ENCODE measurements at regions not wholly inside any gene's neighbourhood (a gene's known extent, or its start where the extent isn't known, plus 50 kb on each side); places are given as distances from the start of the nearest gene placed in this dataset.

DNA sequence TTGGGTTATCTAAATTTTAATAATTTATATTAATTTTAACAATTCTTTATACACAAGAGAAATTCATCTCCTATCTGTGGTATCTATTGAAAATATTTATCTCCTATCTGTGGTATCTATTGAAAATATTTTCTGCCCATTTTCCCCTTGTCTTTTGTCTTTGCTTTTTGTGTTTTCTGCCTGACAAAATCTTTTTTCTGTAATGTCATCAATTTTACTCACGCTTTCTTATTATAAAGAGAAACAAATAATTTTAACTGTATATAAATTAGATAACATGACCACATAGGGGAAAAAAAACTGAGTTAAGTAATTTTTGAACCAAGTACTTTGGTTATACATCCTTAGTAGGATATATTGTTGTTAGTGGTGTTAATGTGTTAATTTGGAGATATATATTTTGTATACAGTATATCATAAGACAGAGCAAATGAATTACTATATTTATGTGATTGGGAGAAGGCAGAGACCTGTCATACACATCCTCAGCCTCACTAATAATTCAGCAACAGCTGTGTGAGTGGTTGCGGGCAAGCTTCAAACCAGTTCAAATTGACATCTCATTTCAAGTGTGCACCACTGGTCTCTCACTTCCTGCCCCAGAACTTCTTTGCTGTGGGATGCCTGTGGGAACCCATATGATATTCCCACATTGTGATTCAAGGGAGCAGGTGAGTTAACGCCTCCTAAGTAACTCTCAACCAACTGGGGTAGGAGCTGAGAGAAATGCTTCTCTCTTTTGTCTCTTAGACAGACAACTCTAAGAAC, 292.4 kb downstream of the SP3 start:
- H3K27ac ChIP-seq (ENCODE audit: low read depth, low read length), result no peak overlapping the region

GRCh38 chr2:173673640-173674039, 291.5 kb downstream of the SP3 start:
- H3K4me2 ChIP-seq (ENCODE audit: low read length), result no peak overlapping the region
- no peaks in the 10 kb centered on the region for H3K79me2 ChIP-seq (ENCODE audit: control insufficient read depth, low read length)
- no peaks in the 10 kb centered on the region for H3K9me3 ChIP-seq (ENCODE audit: control insufficient read depth, insufficient read depth, low read length)
- no peaks in the 10 kb centered on the region for H3K27me3 ChIP-seq (ENCODE audit: control insufficient read depth, low read length)
- H3K4me1 ChIP-seq (ENCODE audit: control insufficient read depth, low read length), result no peaks in the 10 kb centered on the region
- no peak overlapping the region for H3K4me3 ChIP-seq (ENCODE audit: low read length)
- no peaks in the 10 kb centered on the region for H4K20me1 ChIP-seq (ENCODE audit: control insufficient read depth, insufficient read depth, low read depth, low read length)
- H3F3A ChIP-seq (ENCODE audit: control insufficient read depth, insufficient read depth), result no peaks in the 10 kb centered on the region
- no peaks in the 10 kb centered on the region for H3K36me3 ChIP-seq (ENCODE audit: control insufficient read depth, low read length)
- no peaks in the 10 kb centered on the region for H3K9me2 ChIP-seq (replicated peaks; ENCODE audit: control insufficient read depth, low read length)
- no peak for TF ChIP-seq EZH2phosphoT487 (IDR thresholded peaks at IDR 0.05; ENCODE audit: borderline replicate concordance, low read length)
- TF ChIP-seq, protein P1, sequence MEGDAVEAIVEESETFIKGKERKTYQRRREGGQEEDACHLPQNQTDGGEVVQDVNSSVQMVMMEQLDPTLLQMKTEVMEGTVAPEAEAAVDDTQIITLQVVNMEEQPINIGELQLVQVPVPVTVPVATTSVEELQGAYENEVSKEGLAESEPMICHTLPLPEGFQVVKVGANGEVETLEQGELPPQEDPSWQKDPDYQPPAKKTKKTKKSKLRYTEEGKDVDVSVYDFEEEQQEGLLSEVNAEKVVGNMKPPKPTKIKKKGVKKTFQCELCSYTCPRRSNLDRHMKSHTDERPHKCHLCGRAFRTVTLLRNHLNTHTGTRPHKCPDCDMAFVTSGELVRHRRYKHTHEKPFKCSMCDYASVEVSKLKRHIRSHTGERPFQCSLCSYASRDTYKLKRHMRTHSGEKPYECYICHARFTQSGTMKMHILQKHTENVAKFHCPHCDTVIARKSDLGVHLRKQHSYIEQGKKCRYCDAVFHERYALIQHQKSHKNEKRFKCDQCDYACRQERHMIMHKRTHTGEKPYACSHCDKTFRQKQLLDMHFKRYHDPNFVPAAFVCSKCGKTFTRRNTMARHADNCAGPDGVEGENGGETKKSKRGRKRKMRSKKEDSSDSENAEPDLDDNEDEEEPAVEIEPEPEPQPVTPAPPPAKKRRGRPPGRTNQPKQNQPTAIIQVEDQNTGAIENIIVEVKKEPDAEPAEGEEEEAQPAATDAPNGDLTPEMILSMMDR (IDR thresholded peaks at IDR 0.05; ENCODE audit: low read depth, low read length, poor library complexity, severe bottlenecking), result no peak
- H3K27ac ChIP-seq (ENCODE audit: low read depth, low read length), result no peak overlapping the region

More for the DNA sequence above, 292.4 kb downstream of the SP3 start:
- Histone ChIP-seq H3K9me2 (replicated peaks; ENCODE audit: control insufficient read depth, low read length) (no peaks in the 10 kb centered on the region), H3K9me3 (ENCODE audit: control insufficient read depth, insufficient read depth, low read length) (no peaks in the 10 kb centered on the region), H3K27me3 (ENCODE audit: control insufficient read depth, low read length) (no peaks in the 10 kb centered on the region), H3K4me1 (ENCODE audit: control insufficient read depth, low read length) (no peaks in the 10 kb centered on the region), H3K36me3 (ENCODE audit: control insufficient read depth, low read length) (no peaks in the 10 kb centered on the region), H3K4me2 (ENCODE audit: low read length) (no peak overlapping the region), H4K20me1 (ENCODE audit: control insufficient read depth, insufficient read depth, low read depth, low read length) (no peaks in the 10 kb centered on the region), H3K4me3 (ENCODE audit: low read length) (no peak overlapping the region), H3K79me2 (ENCODE audit: control insufficient read depth, low read length) (no peaks in the 10 kb centered on the region), H3F3A (ENCODE audit: control insufficient read depth, insufficient read depth) (no peaks in the 10 kb centered on the region)
- no peak for TF ChIP-seq EZH2phosphoT487 (IDR thresholded peaks at IDR 0.05; ENCODE audit: borderline replicate concordance, low read length)
- TF ChIP-seq, protein P1 (IDR thresholded peaks at IDR 0.05; ENCODE audit: low read depth, low read length, poor library complexity, severe bottlenecking), result no peak

GRCh38 chr2:173676647-173677046, 288.5 kb downstream of the SP3 start:
- H3K4me3 ChIP-seq (ENCODE audit: low read length), result no peak overlapping the region
- TF ChIP-seq EZH2phosphoT487 (IDR thresholded peaks at IDR 0.05; ENCODE audit: borderline replicate concordance, low read length), result no peak
- TF ChIP-seq, protein P1 (IDR thresholded peaks at IDR 0.05; ENCODE audit: low read depth, low read length, poor library complexity, severe bottlenecking), result no peak
- H3K9me2 ChIP-seq (replicated peaks; ENCODE audit: control insufficient read depth, low read length), result no peaks in the 10 kb centered on the region
- no peaks in the 10 kb centered on the region for H3K9me3 ChIP-seq (ENCODE audit: control insufficient read depth, insufficient read depth, low read length)
- H3F3A ChIP-seq (ENCODE audit: control insufficient read depth, insufficient read depth), result no peaks in the 10 kb centered on the region
- no peaks in the 10 kb centered on the region for H3K79me2 ChIP-seq (ENCODE audit: control insufficient read depth, low read length)
- no peak overlapping the region for H3K4me2 ChIP-seq (ENCODE audit: low read length)
- H4K20me1 ChIP-seq (ENCODE audit: control insufficient read depth, insufficient read depth, low read depth, low read length), result no peaks in the 10 kb centered on the region
- H3K27ac ChIP-seq (ENCODE audit: low read depth, low read length), result no peak overlapping the region
- no peaks in the 10 kb centered on the region for H3K36me3 ChIP-seq (ENCODE audit: control insufficient read depth, low read length)
- H3K4me1 ChIP-seq (ENCODE audit: control insufficient read depth, low read length), result no peaks in the 10 kb centered on the region
- H3K27me3 ChIP-seq (ENCODE audit: control insufficient read depth, low read length), result peaks cover 5% of the 10 kb centered on the region
